Fibroblast of lung (primary cell): ENCODE measurements at regions not wholly inside any gene's neighbourhood (a gene's known extent, or its start where the extent isn't known, plus 50 kb on each side); places are given as distances from the start of the nearest gene placed in this dataset.
A peak's percentile ranks its signal among the peaks of the same experiment; 100 is the strongest.

Experiments
- DNase-seq, 2 donors: peaks; one replicate each; pipeline versions ENCODE4 v3.0.0 to v3.0.0-alpha.2; 2010; ENCODE audit warnings: low read depth in 2 of 2
- H2AFZ ChIP-seq: 2 replicates; pipeline ENCODE4 v1.5.1; 2012; ENCODE audit warnings: low read length, control low read depth, inconsistent platforms
- H3K27ac ChIP-seq: 2 replicates; pipeline ENCODE4 v1.5.1; 2011; ENCODE audit warnings: low read length, control low read depth; ENCODE audit not compliant: insufficient read depth
- H3K27me3 ChIP-seq: 2 replicates; pipeline ENCODE4 v1.5.1; 2011; ENCODE audit warnings: mild to moderate bottlenecking, low read length; ENCODE audit not compliant: control insufficient read depth, insufficient read depth
- H3K36me3 ChIP-seq: 2 replicates; pipeline ENCODE4 v1.5.1; 2011; ENCODE audit warnings: low read length; ENCODE audit not compliant: control insufficient read depth, insufficient read depth
- H3K4me1 ChIP-seq: 2 replicates; pipeline ENCODE4 v1.5.1; 2011; ENCODE audit warnings: low read length; ENCODE audit not compliant: control insufficient read depth, insufficient read depth; ENCODE audit errors: extremely low read depth
- H3K4me2 ChIP-seq: 2 replicates; pipeline ENCODE4 v1.5.1; 2011; ENCODE audit warnings: low read length, control low read depth; ENCODE audit not compliant: insufficient read depth; ENCODE audit errors: extremely low read depth
- H3K4me3 ChIP-seq, 4 experiments: fragments of 200-600 bp in 1 of 4; sonication (generic) in 1 of 4; replicated peaks in 1 of 4; 2 replicates each; pipeline ENCODE4 v1.5.1; 2011 to 2016; ENCODE audit warnings: low read length in 4 of 4, low read depth in 3 of 4, mild to moderate bottlenecking in 3 of 4, control low read depth in 2 of 4, inconsistent platforms in 1 of 4, mixed read lengths in 1 of 4; ENCODE audit not compliant: insufficient read depth in 1 of 4; ENCODE audit errors: control extremely low read depth in 1 of 4
- H3K79me2 ChIP-seq: 2 replicates; pipeline ENCODE4 v1.5.1; 2012; ENCODE audit warnings: mild to moderate bottlenecking, low read length, inconsistent platforms; ENCODE audit not compliant: control insufficient read depth, insufficient read depth
- H3K9ac ChIP-seq: 2 replicates; pipeline ENCODE4 v1.5.1; 2011; ENCODE audit warnings: mild to moderate bottlenecking, low read length, control low read depth; ENCODE audit not compliant: insufficient read depth
- H3K9me3 ChIP-seq: 2 replicates; pipeline ENCODE4 v1.5.1; 2012; ENCODE audit warnings: low read depth, low read length; ENCODE audit not compliant: control insufficient read depth, insufficient read depth
- H4K20me1 ChIP-seq: 2 replicates; pipeline ENCODE4 v1.5.1; 2011; ENCODE audit warnings: low read length; ENCODE audit not compliant: control insufficient read depth, insufficient read depth; ENCODE audit errors: extremely low read depth
- EZH2 ChIP-seq: IDR thresholded peaks from 2 replicates; pipeline ENCODE4 v1.5.1; 2012; ENCODE audit warnings: low read length, control low read depth, mild to moderate bottlenecking; ENCODE audit errors: missing control alignments
- TF ChIP-seq, protein P1 (sequence below), 2 donors: IDR thresholded peaks in 1 of 2; conservative IDR thresholded peaks in 1 of 2; 1 replicate in 1 of 2; 2 replicates in 1 of 2; pipeline ENCODE4 v1.5.1; 2011 to 2012; ENCODE audit warnings: low read length in 2 of 2, control low read depth in 1 of 2, inconsistent platforms in 1 of 2, low read depth in 1 of 2, mild to moderate bottlenecking in 1 of 2

DNA sequence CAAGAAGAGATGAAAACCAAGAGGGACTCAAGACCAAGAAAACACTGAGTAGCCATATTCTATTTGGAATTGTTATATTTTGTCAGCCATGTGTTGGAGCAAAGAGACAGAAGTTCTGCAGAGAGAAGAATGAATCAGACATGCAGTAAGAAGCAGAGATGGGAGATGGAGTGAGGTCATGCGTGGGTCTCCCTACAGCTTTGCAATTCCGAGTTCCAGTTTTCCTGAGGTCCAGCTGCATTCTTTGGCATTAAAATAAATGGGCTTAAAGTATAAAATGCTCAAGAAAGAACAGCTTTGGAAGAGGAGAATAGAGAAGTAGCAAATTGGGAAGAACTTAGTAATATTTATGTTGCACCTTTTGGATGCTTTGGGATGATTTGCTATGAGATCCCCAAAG is 361.6 kb downstream of the NPR3 start:
- Histone ChIP-seq H3K4me1 (no peaks in the 10 kb centered on the region), H3K27ac (no peak overlapping the region), H3K79me2 (no peaks in the 10 kb centered on the region), H2AFZ (no peak overlapping the region), H3K9ac (no peak overlapping the region), H3K27me3 (no peaks in the 10 kb centered on the region), H3K4me3 (no peak overlapping the region), H3K36me3 (no peaks in the 10 kb centered on the region), H4K20me1 (no peaks in the 10 kb centered on the region), H3K4me2 (no peak overlapping the region), H3K9me3 (no peaks in the 10 kb centered on the region)
- TF ChIP-seq EZH2 = no peak
- TF ChIP-seq, protein P1, sequence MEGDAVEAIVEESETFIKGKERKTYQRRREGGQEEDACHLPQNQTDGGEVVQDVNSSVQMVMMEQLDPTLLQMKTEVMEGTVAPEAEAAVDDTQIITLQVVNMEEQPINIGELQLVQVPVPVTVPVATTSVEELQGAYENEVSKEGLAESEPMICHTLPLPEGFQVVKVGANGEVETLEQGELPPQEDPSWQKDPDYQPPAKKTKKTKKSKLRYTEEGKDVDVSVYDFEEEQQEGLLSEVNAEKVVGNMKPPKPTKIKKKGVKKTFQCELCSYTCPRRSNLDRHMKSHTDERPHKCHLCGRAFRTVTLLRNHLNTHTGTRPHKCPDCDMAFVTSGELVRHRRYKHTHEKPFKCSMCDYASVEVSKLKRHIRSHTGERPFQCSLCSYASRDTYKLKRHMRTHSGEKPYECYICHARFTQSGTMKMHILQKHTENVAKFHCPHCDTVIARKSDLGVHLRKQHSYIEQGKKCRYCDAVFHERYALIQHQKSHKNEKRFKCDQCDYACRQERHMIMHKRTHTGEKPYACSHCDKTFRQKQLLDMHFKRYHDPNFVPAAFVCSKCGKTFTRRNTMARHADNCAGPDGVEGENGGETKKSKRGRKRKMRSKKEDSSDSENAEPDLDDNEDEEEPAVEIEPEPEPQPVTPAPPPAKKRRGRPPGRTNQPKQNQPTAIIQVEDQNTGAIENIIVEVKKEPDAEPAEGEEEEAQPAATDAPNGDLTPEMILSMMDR (conservative IDR thresholded peaks at IDR 0.05 in 1 of 2, IDR thresholded peaks at IDR 0.05 in 1 of 2; ENCODE audit: low read depth in 1 of 2, low read length in 2 of 2) = no peak
- peak in 1 of 2 donors; percentile 37 for DNase-seq

DNA sequence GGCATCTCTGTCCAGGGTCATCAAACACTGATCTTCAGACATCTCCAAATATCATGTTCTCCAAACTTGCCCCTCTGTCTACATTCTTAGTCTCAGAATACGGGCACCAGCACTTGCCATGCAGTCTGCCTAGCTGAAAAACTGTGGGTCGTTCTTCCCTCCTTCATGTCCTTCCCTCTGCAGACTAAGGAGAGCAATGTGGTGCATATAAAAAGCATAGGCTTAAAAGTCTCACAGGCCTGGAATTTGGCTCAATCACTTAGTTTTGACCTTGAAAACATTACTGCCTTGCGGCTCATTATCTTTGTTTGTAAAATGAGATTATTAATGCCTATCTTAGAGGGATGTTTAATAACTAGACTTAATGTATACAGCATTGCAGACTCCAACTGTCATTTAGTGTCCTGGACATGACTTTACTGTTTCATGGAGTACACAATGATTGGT is 362.8 kb downstream of the NPR3 start:
- Histone ChIP-seq H3K27ac (no peak overlapping the region), H3K4me2 (no peak overlapping the region), H3K4me3 (no peak overlapping the region), H4K20me1 (no peaks in the 10 kb centered on the region), H3K9ac (no peak overlapping the region), H3K79me2 (no peaks in the 10 kb centered on the region), H2AFZ (no peak overlapping the region), H3K9me3 (no peaks in the 10 kb centered on the region), H3K36me3 (no peaks in the 10 kb centered on the region), H3K4me1 (no peaks in the 10 kb centered on the region), H3K27me3 (no peaks in the 10 kb centered on the region)
- TF ChIP-seq, protein P1 (conservative IDR thresholded peaks at IDR 0.05 in 1 of 2, IDR thresholded peaks at IDR 0.05 in 1 of 2; ENCODE audit: low read depth in 1 of 2, low read length in 2 of 2) = no peak
- no peak for TF ChIP-seq EZH2
- peak in 1 of 2 donors; percentile 20 for DNase-seq

DNA sequence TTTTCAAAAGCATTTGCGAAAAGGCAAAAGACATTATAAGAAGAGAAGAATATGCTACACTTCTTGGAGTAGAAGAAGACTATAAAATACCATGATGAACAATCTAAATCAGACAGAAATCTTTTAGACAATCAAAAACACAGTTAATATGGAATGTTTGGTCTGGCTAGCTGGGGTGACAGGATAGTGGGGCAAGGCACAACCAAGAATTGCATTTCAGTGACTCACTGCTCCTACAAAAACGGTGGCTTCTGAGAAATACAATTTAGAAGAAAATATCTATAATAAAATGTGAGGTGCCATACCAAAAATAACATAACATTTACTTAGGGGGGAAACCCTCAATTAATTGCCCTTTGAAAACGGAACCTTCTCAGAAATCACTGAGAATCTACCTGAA is 363.4 kb downstream of the NPR3 start:
- no peak overlapping the region for H3K27ac ChIP-seq
- no peaks in the 10 kb centered on the region for H3K4me1 ChIP-seq
- H3K4me3 ChIP-seq = no peak overlapping the region
- no peak overlapping the region for H3K4me2 ChIP-seq
- TF ChIP-seq, protein P1 (conservative IDR thresholded peaks at IDR 0.05 in 1 of 2, IDR thresholded peaks at IDR 0.05 in 1 of 2; ENCODE audit: low read depth in 1 of 2, low read length in 2 of 2) = no peak
- no peak for TF ChIP-seq EZH2
- no peaks in the 10 kb centered on the region for H3K27me3 ChIP-seq
- H3K9me3 ChIP-seq = no peaks in the 10 kb centered on the region
- H4K20me1 ChIP-seq = no peaks in the 10 kb centered on the region
- no peaks in the 10 kb centered on the region for H3K36me3 ChIP-seq
- H3K9ac ChIP-seq = no peak overlapping the region
- peak; percentile 14 to 73 for DNase-seq
- no peak overlapping the region for H2AFZ ChIP-seq
- no peaks in the 10 kb centered on the region for H3K79me2 ChIP-seq
